ENCODE measurements at regions not wholly inside any gene's neighbourhood (a gene's known extent, or its start where the extent isn't known, plus 50 kb on each side); places are given as distances from the start of the nearest gene placed in this dataset.

GRCh38 chr13:73757481-73758233, 376.5 kb downstream of the KLF12 start:
- no peak for DNase-seq (ENCODE audit: low read depth)

- peak; percentile 45 for DNase-seq (ENCODE audit: low read depth)
Observed at GRCh38 chr13:73754727-73755292, 379.4 kb downstream of the KLF12 start.

- no peak for DNase-seq (ENCODE audit: low read depth)
Observed at GRCh38 chr13:73754241-73754640, 380.0 kb downstream of the KLF12 start.

GRCh38 chr13:73751290-73751689, 382.9 kb downstream of the KLF12 start:
- DNase-seq (ENCODE audit: low read depth) = no peak

- no peak for DNase-seq (ENCODE audit: low read depth)
Observed at GRCh38 chr13:73748404-73748803, 385.8 kb downstream of the KLF12 start.

GRCh38 chr13:73745190-73745589, 389.0 kb downstream of the KLF12 start:
- DNase-seq (ENCODE audit: low read depth) = no peak

GRCh38 chr13:73742982-73743381, 391.2 kb downstream of the KLF12 start:
- DNase-seq (ENCODE audit: low read depth) = no peak

- DNase-seq (ENCODE audit: low read depth) = no peak
Observed at GRCh38 chr13:73741742-73742141, 392.5 kb downstream of the KLF12 start.

- no peak for DNase-seq (ENCODE audit: low read depth)
Observed at GRCh38 chr13:73741111-73741510, 393.1 kb downstream of the KLF12 start.

GRCh38 chr13:73740666-73741065, 393.5 kb downstream of the KLF12 start:
- no peak for DNase-seq (ENCODE audit: low read depth)

GRCh38 chr13:73739394-73739793, 394.8 kb downstream of the KLF12 start:
- DNase-seq (ENCODE audit: low read depth) = no peak

GRCh38 chr13:73738626-73739025, 395.6 kb downstream of the KLF12 start:
- no peak for DNase-seq (ENCODE audit: low read depth)

GRCh38 chr13:73737214-73737613, 397.0 kb downstream of the KLF12 start:
- no peak for DNase-seq (ENCODE audit: low read depth)

GRCh38 chr13:73733706-73734105, 400.5 kb downstream of the KLF12 start:
- no peak for DNase-seq (ENCODE audit: low read depth)

- DNase-seq (ENCODE audit: low read depth) = no peak
Observed at GRCh38 chr13:73732350-73732749, 401.9 kb downstream of the KLF12 start.

GRCh38 chr13:73731564-73731963, 402.6 kb downstream of the KLF12 start:
- no peak for DNase-seq (ENCODE audit: low read depth)

GRCh38 chr13:73730014-73730413, 404.2 kb downstream of the KLF12 start:
- DNase-seq (ENCODE audit: low read depth) = no peak

- DNase-seq (ENCODE audit: low read depth) = no peak
Observed at GRCh38 chr13:73729046-73729445, 405.2 kb downstream of the KLF12 start.

GRCh38 chr13:73722120-73722519, 412.1 kb downstream of the KLF12 start:
- DNase-seq (ENCODE audit: low read depth) = peak; percentile 55

GRCh38 chr13:73721571-73721970, 412.6 kb downstream of the KLF12 start:
- no peak for DNase-seq (ENCODE audit: low read depth)

- no peak for DNase-seq (ENCODE audit: low read depth)
Observed at GRCh38 chr13:73720216-73720840, 413.9 kb downstream of the KLF12 start.

GRCh38 chr13:73718246-73718645, 416.0 kb downstream of the KLF12 start:
- no peak for DNase-seq (ENCODE audit: low read depth)

- peak; percentile 62 for DNase-seq (ENCODE audit: low read depth)
Observed at GRCh38 chr13:73717632-73718031, 416.6 kb downstream of the KLF12 start.

Data from RPMI7951 (cell line).